GM19025 (cell line): ENCODE measurements at regions not wholly inside any gene's neighbourhood (a gene's known extent, or its start where the extent isn't known, plus 50 kb on each side); places are given as distances from the start of the nearest gene placed in this dataset.

Experiments used
- ATAC-seq: cut with Tn5 transposase; IDR thresholded peaks from one replicate; pipeline ENCODE4 v1.9.1; 2021; ENCODE audit warnings: mild to moderate bottlenecking, low read depth, moderate library complexity; ENCODE audit not compliant: unreplicated experiment

DNA sequence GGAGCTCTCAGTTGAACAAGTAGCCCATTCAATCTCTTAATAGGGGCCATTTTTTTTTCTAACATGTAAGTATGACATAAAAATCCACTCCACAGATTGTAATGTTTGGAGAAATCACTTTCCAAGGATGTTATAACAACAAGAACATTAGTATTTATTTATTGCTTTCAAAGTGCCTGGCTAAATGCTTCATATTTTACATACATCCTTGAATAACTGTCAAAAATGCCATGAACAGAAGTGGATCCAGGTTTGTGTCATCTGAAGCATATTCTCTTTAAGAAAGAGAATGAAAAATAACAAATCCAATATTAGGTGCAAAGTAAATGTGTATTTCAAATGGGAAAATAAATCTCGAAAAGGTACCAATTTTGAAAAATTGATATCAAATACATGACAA, 344.0 kb upstream of the FAT3 start:
- ATAC-seq = no peak

DNA sequence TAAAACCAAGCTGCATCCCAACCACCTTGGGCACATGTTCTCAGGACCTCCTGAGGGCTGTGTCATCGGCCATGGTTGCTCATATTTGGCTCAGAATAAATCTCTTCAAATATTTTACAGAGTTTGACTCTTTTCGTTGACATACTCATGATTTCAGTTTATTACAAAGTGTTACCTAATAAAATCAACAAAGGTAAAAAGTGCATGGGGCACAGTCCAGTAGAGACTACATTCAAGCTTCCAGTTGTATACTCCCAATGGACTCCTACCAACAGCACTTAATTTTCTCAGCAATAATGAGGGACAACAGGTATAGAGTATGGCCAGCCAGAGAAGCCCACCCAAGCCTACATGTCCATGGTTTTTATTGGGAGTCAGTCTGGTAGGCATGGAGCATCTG, 347.9 kb upstream of the FAT3 start:
- no peak for ATAC-seq

DNA sequence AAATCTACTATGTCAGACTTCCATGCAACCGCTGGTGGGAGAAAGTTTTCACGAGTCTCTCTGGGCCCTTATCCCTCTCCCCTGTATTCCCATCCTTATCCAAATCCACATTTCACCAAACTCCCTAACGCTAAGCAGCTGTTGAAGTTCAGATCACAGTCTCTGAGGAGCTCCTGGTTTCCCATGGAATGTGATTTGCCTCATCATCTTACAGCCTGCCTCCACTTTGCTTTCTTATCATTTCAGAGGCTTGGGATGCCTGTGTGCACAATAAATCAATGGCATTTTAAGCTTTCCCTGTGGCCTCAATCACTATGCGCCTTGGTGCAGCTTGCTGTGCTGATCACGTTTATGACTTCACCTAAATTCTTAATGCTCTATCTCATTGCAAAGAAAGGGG, 352.4 kb upstream of the FAT3 start:
- no peak for ATAC-seq

DNA sequence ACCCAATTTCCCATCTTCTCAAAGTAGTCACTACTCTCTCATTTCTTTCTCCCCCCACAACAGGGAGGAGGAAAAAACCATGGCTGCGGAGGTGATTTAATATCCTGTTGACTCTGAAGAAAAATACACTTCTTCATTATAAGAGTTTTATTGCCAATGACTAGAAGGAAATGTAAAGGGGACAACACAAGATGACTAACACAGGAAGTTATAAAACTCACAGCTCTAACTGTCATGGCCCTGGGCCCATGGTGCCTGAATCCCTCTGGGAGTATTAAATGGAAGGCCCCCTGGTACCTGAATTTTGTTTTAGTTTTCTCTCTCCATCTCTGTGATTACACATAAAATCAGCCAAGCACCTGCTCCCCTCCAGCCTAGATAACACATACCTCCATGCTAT, 352.8 kb upstream of the FAT3 start:
- ATAC-seq = no peak

DNA sequence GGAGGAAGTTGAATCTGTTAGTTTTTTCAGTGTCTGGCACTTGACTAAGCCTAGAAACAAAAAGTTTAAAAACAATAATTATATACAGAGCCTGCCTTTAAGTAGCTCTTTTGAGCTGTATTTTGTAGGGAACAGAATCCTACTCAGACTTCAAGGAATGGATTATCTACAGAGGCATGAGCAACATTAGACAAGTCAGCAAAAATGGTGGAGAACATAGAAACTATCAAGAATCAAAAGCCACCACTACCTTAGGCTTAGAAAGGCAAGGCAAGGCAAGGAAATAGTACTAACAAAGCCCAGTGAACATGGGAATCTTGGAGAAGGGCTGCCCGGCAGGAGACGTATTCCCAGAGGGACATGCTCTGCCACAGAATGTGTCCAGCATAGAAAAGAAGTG, 353.6 kb upstream of the FAT3 start:
- ATAC-seq = no peak

DNA sequence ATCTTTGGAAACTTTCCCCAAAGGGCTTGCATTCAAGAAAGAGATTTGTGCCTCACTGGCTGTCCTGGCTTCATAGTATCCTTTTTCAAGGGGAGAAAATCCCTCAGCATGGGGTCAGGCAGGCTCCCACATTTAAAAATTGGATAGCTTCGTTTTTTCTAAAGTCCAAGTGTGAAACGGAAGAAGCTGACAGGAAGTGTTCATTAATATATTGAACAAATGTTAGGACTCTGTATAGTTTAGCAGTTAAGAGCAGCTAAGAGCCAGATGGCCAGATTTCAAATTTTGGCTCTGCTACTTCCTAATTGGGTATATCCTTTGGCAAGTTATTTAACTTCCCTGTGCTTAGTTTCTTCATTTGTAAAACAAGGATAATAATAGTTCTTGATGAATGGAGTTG, 354.9 kb upstream of the FAT3 start:
- no peak for ATAC-seq

DNA sequence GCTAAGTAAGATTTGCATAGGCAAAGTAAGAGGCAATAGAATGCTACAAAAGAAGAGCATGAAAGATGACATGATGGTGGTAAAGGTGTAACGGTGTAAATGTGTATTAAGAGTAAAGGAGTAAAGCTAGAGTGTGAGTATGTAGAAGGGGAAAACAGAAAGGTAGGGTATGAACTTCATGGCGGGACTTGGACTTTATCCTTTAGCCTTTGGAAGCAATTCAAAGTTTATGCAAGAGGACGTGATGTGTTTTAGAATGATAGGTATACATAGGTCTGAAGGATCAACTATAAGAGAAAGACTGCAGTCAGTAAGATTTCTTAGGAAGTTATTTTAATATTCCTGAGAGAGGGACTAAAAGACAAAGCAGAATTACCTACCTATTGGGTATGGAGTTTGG, 358.0 kb upstream of the FAT3 start:
- ATAC-seq = no peak

DNA sequence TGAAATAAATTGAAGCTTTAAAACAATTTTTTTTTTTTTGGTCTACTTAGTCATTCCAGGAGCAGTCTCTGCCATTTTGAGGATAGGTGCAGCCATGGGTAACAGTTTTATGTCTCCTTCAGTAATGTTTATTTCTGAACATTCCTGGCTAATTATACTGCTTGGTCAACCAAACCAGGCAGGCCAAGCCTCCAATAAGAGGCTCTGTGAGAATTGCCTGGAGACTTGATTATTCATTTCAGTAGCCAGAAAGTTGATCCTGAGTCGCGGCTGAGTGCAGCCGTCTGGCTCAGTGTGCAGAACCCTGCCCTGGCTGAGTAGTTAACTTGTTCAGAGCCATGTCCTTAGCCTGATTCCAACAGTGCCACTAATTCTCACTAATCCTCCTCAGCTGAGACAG, 364.0 kb upstream of the FAT3 start:
- ATAC-seq = no peak

DNA sequence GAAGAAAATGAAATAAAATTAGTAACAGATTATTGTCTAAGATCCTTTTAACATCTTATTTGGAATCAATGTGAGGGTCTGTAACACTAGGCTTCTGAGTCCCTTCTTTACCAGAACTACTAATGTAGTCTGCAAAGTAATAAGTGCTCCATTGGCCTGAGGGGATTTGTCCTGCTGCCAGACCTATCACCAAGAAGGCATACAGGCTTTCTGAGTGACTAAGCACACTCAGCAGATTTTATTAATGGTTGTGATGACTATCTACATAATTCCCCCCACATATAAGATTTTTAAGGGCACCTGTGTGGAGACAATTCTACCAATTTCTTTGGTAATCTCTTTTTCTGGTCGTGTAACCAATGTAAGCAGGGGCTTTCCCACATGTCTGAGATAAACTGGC, 365.0 kb upstream of the FAT3 start:
- no peak for ATAC-seq

DNA sequence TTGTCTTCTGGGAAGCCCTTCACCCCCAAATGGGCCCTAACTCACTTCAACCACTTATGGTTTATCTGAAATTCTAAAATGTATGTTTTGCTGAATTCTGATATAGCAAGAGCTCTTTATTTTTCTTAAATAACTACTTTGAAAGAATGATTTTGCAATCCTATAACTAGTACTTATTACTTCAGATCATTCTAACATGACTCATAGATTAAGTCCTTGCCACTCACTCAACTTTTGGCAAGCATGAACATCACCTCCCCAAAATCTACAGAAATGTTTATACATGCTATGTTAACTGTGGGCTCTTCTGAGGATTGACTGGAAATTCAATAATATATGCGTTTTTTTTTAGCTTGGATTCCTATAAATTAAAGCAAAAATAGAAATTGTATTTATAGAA, 367.4 kb upstream of the FAT3 start:
- no peak for ATAC-seq

DNA sequence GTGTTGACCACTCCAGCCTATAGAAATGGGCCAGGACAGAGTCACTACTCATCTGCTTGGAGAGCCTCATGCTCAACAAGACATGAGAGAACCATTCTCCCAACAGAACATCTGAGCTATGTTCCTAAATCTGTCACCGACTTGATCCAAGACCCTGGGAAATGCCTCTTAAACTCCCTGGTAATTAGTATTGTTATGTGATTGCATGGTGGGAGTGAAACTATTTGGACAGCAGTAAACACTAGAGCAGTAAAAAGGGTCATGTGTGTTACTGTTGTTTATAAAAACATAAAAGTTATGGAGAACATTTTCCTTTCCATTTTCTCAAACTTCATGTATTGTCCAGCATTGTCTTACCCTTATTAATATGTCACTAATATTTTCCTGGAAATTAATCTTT, 369.8 kb upstream of the FAT3 start:
- no peak for ATAC-seq

DNA sequence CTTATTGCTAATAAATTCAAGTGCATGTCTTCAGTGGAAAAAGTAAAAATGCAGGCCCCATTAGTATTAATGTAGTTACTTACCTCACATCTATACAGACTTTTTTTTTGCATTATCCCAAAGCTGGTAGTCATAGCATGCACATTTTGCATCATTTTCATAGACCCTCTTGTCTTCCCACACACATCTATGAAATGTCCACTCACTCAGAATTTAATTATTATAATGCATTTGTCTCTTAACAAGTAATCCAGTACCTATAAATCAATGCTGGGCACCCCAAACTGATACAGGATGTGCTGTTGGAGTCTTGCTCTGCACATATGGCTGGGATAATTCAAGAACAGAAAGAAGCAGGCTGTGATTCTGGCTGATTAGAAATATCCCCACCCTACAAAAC, 370.4 kb upstream of the FAT3 start:
- ATAC-seq = no peak

DNA sequence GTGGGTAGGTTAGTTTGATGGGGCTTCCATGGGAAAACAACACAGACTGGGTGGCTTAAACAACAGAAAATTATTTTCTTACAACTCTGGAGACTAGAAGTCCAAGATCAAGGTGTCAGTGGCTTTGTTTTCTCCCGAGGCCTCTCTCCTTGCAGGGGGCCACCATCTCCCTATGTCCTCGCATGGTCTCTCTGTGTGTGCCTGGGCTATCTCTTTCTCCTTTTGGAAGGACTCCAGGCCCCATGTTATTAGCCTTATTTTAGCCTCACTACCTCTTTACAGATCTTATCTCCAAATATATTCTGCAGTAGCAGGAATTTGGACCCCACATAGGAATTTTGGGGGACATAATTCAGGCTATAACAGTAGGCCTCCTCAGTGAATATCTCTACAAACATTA, 372.7 kb upstream of the FAT3 start:
- ATAC-seq = no peak

DNA sequence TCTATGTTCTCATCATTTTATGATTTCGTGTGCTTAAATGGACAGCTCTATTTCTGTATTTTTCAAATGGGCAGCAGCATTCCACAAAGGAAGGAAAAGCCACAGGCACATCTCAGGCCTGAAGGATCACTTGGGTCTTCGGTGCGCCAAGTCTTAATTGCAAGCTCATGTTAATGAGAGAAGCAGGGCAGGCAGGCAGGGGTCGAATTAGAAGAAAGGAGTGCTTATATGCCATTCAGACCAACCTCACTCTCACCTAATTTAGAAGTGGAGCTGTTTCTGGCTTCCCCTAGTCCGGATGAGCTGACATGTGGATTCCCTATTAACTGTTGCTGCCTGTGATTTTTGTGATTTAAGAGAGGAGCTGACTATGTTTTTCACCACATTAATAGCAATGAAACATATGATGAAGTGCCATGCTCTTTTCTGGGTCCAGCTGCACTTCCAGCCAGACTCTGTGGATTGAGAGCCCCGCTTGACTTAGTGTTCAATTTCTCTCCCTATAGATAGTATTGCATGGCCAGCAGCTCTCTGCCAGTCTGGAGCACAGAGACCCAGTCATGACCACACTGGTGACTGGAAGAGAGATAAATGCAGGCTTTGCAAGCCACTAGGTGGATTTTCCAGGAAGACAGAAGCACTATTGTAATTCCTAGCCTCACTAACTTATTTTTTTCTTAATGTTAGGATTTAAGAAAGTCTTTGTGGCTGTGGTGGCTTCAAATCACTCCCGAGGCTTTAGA, 373.9 kb upstream of the FAT3 start:
- no peak for ATAC-seq

DNA sequence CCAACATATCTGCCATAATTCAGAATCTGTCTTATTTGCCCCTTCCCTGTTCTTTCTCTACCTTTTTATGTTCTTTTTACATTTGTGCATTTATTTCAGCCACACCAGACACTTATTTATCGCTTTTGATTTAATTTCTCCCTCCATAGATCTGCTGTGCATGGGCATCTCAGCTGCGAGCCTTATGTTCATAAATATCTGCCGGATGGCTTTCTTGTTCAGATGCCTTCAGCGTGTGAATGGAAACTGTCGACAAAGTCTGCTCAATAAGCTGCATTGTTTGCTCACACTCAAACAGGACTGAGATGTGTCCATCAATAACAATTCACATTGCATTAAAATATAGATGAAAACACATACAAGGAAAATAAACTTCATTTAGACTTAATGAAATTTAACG, 374.6 kb upstream of the FAT3 start:
- no peak for ATAC-seq

DNA sequence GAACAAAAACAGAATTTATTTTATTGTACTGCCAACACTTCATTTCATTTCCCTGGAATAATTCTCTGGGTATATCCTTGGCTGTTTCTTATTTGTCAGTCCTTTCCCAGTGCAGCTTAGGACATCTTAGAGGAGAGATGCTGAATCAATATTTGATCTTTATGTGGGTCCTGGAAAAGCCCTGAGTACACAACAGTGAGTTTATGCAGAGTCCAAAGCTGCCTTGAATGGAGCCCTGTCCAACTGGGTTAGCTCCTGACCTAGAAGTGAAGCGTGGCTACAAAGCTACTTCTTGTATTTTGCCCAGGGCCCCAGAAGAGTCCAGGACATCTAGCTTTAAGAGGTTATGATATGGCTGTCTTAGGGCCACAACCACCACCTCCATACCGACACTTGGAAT, 378.0 kb upstream of the FAT3 start:
- no peak for ATAC-seq

DNA sequence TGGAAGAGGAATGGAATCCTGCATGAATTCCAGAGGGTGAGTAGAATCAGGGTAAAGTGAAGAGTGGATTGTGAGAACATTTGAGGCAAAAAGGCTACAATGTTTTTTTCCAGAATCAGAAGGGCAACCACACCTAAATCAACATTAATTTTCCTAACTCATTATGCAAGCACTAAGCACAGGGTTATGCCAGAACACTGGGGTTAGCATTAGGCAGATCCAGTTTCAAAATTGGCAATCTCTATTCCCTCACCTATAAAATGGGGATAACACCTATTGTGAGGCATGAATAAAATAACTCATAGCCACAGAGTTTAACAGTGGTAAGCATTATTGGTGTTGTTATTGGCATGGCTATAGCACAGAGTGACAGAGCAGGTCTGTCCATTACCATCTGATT, 378.6 kb upstream of the FAT3 start:
- no peak for ATAC-seq

DNA sequence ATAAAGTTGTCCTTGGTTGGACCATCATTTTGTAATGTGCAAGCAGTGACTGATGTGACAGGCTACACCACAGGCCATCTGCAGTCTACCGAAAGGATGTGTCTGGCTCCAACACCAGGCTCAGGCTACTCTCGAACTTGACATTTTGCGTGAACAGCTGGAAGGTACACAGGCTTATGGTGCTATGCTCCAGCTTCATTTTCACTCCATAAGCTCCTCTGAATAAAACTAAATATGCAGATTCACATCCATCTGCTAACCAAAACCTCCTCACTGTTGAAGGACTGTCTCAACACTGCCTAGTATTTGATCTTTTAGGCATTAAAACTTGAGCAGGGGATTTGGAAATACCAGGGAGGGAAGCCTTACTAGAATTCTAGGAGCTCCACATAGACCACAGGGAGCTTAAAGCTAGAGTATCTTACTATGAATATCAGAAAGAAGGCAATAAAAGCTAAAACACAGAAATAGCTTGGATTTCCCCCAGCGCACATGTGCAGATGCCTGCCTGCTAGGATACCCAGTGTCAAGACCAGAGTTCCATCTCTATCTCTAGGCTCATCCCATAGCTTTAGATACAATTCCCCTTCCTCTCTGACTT, 383.9 kb upstream of the FAT3 start:
- ATAC-seq = no peak

DNA sequence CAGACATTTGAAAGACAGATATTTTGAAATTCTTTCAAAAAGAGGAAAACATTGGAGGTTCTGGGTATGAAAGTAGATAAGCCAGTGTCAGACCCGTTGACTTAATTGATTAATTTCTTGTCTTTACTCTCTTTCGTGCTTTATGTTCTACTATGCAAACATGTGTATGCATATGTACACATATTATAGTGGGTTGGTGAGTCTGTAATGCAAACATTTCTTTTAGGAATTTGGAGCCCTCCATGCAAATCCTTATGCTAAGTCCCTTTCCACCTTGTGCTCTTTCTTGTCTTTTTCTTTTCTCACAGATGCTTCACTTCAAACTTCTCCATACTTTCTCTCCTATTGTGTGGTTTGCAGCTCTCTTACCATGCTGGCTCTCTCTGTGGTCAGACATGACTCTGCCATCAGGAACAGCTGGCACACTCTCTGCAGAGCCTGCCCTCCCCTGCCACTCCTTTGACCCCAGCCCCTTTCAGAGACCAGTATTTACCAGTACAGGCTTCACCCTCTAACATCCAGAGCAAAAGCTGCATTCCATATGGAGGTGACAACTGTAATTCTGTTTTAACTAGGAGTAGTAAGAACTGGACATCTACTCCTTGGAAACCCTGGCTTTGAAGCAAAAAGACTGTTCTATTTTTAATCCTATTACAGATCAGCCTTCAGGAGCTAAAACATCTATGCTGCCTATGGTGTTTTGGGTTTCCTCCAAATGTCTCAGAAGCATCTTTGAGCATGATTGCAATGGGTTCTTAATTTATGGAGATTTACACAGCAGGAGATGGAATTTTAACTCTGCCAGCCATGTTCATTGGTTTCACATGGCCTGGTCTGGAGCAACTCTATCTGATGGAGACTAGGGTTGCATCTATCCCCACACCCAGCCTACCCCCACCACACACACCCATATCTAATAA, 386.9 kb upstream of the FAT3 start:
- no peak for ATAC-seq

DNA sequence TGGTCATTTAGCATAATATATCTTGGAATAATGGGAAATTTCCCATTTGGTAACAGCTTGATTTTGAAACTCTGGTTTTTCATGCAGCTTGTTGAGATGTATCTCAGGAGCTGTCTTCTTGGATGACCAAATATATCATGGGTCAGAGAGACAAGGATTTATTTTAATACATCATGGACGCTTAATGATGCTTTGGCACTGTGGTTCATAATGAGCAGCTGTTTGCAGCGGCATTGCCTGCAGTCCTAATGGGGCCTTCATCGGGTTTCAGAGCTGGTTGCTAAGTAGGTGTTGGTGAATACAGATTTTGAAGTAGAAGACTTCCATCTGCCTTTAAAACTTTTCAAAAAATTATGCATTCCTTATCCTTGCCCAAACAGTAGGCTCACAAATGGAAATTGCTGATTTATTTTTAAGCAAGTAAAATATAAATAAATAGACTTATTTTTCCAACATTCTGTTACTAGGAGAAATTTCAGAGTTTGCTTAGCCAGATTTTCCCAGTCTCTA, 389.5 kb upstream of the FAT3 start:
- ATAC-seq = no peak

DNA sequence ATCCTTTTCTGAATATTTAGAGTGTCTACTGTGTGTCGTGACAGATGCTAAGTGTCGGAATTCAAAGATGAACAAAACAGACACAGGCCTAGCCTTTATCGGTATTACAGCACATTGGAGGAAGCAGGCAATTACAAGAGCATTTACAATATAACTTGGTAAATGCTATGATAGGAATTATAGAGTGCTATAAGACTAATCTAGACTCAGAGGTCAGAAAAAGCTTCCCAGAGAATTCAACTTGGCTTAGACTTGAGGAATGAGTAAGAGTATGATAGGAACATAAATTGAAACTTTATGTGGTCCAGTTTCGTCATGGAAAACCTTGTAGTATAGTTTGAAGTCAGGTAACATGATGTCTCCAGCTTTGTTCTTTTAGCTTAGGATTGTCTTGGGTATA, 395.7 kb upstream of the FAT3 start:
- ATAC-seq = no peak
